LNCAP (cell line): ENCODE measurements at regions not wholly inside any gene's neighbourhood (a gene's known extent, or its start where the extent isn't known, plus 50 kb on each side); places are given as distances from the start of the nearest gene placed in this dataset.
A peak's percentile ranks its signal among the peaks of the same experiment; 100 is the strongest.

Experiments
- CTCF ChIP-seq: fragments of 450-650 bp; IDR thresholded peaks from 2 replicates; pipeline ENCODE4 v1.5.1; 2017; ENCODE audit warnings: mild to moderate bottlenecking

GRCh38 chr10:55426138-55426537, 625.1 kb upstream of the PCDH15 start:
- TF ChIP-seq CTCF: no peak

DNA sequence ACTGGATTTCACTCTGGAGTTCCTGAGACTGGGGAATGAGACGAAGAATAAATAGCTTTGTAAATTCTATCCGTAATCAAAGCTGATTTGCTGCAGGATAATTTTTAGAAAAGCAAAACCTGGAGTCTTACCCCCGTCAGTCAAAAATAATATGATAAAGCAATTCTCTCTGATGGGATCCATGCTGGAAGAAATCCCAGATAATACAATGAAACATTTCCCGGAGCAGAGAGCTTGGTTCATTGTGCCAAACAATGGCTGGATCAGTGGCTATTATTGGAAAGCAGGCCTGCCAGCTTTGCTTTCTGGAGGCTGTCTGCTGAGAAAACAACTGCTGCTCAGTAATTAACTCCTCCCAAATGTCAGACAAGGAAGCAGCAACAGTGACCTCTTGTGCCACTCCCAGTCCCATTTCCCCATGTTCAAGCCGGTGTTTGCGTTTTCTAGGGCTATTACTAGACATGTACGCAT, 609.4 kb upstream of the PCDH15 start:
- TF ChIP-seq CTCF: peak; percentile 69

DNA sequence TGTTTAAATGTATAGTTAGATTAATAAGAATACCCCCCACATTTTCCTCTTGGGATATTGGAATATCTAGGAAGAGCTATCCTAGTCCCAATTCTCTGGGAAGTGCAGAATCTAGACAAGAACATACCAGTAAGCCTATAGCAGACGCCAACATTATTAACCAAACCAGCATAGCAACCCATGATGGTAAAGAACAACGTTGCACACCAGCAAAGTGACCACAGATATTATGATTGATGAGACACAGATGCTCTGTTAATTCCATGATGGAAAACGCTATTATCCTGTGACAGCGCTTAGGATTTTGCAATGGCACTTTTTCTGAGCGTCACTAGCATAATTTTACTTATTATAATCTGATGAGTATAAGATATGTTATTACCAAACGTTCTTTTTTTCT, 603.1 kb upstream of the PCDH15 start:
- TF ChIP-seq CTCF: no peak

- TF ChIP-seq CTCF: no peak
Observed at GRCh38 chr10:55400075-55400849, 599.2 kb upstream of the PCDH15 start.

- TF ChIP-seq CTCF: no peak
Observed at GRCh38 chr10:55398497-55398882, 597.5 kb upstream of the PCDH15 start.

- TF ChIP-seq CTCF: no peak
Observed at GRCh38 chr10:55397777-55398496, 596.9 kb upstream of the PCDH15 start.

- TF ChIP-seq CTCF: no peak
Observed at GRCh38 chr10:55378196-55378595, 577.2 kb upstream of the PCDH15 start.
